Activated T-helper 17 cell treated with anti-CD3 and anti-CD28 coated beads, Interleukin-2, amount 50 U/mL, for 72 hours (primary cell): ENCODE measurements at regions not wholly inside any gene's neighbourhood (a gene's known extent, or its start where the extent isn't known, plus 50 kb on each side); places are given as distances from the start of the nearest gene placed in this dataset.

Experiments
- ATAC-seq: fragments of 150-1000 bp; cut with Tn5 transposase; replicated peaks from 2 replicates; pipeline ENCODE4 v1.10.0; 2021; ENCODE audit warnings: mild to moderate bottlenecking, moderate library complexity
- H3K27ac Mint-ChIP-seq: one replicate; pipeline ENCODE4 v1.8.0; 2022; ENCODE audit warnings: mixed read lengths
- H3K27me3 Mint-ChIP-seq: one replicate; pipeline ENCODE4 v1.8.0; 2022; ENCODE audit warnings: mixed read lengths
- H3K36me3 Mint-ChIP-seq: one replicate; pipeline ENCODE4 v1.8.0; 2022; ENCODE audit warnings: low read depth, mild to moderate bottlenecking, mixed read lengths
- H3K4me1 Mint-ChIP-seq: one replicate; pipeline ENCODE4 v1.8.0; 2022; ENCODE audit warnings: mixed read lengths
- H3K4me3 Mint-ChIP-seq: one replicate; pipeline ENCODE4 v1.8.0; 2022; ENCODE audit warnings: mild to moderate bottlenecking, mixed read lengths
- H3K9me3 Mint-ChIP-seq: one replicate; pipeline ENCODE4 v1.8.0; 2022; ENCODE audit warnings: mixed read lengths

DNA sequence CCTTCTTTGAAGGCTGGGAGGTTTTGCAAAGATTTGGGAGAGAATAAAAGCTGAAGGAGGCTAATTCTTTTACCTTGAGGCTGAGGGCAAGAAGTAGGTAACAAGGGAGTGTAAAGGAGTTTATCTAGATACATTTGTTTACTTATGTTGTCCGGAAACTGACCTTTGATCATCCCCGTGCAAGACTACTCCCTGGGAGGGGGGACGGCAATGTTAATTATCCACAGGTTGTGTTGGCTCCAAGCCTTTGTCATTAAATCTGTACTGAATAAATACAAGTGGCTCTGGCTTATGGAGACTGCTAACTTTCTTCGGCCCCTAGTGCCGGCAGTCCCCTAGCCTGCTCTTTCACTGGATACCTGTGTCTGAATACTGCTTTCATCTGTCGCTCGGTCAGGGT, 1250.6 kb upstream of the LRRTM3 start:
- no peak for ATAC-seq
- Mint-ChIP-seq H3K4me3 (no peak overlapping the region), H3K27ac (no peak overlapping the region), H3K27me3 (no peaks in the 10 kb centered on the region), H3K36me3 (no peaks in the 10 kb centered on the region), H3K4me1 (no peaks in the 10 kb centered on the region), H3K9me3 (no peaks in the 10 kb centered on the region)

DNA sequence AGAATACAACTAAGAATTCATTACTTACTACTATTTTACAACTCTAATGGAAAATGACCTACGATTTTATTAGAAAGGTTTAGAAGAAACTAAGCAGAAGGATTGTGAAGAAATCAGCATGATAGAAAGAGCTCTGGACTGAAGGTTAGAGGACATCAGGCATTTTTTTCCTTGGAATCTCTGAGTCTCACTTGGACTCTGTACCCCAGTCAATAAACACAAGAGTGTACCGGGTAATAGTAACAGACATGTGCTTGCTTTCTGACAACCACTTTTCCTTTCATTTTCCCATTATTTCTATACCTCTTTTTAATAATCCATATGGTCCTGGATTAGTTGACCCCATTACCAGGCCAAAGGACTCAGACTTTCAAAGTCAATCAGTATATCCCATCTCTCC, 1240.9 kb upstream of the LRRTM3 start:
- no peak overlapping the region for H3K4me3 Mint-ChIP-seq
- H3K4me1 Mint-ChIP-seq = no peaks in the 10 kb centered on the region
- H3K9me3 Mint-ChIP-seq = no peaks in the 10 kb centered on the region
- no peak for ATAC-seq
- H3K36me3 Mint-ChIP-seq = no peaks in the 10 kb centered on the region
- H3K27ac Mint-ChIP-seq = no peak overlapping the region
- H3K27me3 Mint-ChIP-seq = no peaks in the 10 kb centered on the region

DNA sequence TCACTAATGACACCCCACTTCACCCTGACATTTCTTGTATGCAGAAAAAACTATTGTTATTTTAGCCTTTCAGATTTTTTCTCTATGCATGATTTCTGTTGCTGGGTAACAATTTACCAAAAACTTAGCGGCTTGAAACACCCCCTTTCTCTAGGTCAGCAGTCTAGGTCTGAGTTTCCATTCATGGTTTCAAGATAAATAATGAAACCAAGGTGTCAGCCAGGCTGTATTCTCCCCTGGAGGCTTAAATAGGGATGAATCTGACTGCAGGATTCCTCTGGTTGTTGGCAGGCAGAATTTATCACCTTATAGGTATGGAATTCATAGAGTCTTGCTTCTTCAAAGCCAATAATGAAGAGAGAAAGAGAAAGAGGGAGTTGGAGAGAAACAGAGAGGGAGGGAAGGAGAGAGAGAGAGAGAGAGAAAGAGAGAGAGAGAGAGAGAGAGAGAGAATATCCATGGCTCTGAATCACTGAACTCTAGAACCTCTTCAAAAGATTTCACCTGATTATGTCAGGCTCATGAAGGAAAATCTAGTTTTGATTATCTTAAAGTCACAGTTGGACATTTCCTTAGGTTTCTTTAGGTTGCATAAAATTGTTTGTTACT, 1224.6 kb upstream of the LRRTM3 start:
- no peak overlapping the region for H3K4me3 Mint-ChIP-seq
- no peak for ATAC-seq
- no peak overlapping the region for H3K27ac Mint-ChIP-seq
- H3K9me3 Mint-ChIP-seq = peaks cover 4% of the 10 kb centered on the region
- no peaks in the 10 kb centered on the region for H3K4me1 Mint-ChIP-seq
- no peaks in the 10 kb centered on the region for H3K36me3 Mint-ChIP-seq
- H3K27me3 Mint-ChIP-seq = no peaks in the 10 kb centered on the region

DNA sequence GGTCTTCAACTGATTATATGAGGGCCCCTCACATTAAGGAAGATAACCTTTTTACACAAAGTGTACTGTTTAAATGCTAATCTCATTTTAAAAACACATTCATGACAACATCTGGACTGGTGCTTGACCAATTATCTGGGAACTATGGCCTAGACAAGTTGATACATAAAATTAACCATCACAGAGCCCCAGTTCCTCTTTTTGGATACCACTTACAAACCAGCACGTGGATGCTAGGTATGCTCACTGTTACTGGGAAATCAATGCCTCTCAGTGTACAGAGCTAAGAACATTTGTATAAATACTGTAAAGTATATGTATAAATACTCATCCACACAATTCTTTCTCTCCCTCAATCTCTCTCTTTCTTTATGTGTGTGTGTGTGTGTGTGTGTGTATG, 1217.8 kb upstream of the LRRTM3 start:
- no peak overlapping the region for H3K27ac Mint-ChIP-seq
- H3K36me3 Mint-ChIP-seq = no peaks in the 10 kb centered on the region
- no peaks in the 10 kb centered on the region for H3K27me3 Mint-ChIP-seq
- H3K4me3 Mint-ChIP-seq = no peak overlapping the region
- no peaks in the 10 kb centered on the region for H3K9me3 Mint-ChIP-seq
- H3K4me1 Mint-ChIP-seq = no peaks in the 10 kb centered on the region
- ATAC-seq = no peak

DNA sequence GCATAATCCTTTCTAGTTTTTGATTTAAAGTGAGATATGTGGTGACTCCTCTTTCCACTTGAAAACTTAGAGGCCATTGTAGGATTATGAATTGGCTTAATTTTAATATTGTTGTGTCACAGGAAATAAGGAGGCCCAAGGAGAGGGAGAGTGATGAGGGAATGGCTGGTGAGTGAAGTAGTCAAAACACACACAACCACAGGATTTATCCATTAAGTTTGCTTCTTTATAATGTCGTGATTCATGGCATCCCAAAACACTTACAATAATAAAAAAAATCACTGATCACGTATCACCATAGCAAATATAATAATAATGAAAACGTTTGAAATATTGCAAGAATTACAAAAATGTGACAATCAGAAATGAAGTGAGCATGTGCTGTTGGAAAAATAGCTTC, 1215.5 kb upstream of the LRRTM3 start:
- Mint-ChIP-seq H3K36me3 (no peaks in the 10 kb centered on the region), H3K27ac (no peak overlapping the region), H3K4me1 (no peaks in the 10 kb centered on the region), H3K9me3 (no peaks in the 10 kb centered on the region), H3K4me3 (no peak overlapping the region), H3K27me3 (no peaks in the 10 kb centered on the region)
- ATAC-seq = no peak

DNA sequence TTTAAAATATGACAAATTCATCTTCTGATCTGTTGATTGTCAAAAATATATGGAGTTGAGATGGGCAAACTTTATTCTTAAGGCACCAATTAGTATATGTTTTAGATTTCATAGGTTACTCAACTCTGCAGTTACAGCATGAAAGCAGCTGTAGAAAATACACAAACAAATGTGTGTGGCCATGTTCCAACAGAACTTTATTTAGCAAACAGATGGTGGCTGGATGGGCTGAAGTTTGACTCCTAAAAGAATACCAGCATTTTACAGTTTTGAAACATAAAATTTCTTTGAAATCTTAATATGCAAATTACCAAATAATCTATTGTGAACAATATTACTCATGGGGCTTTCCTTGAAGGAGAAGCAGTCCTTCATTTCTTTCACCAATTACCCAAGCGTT, 1206.0 kb upstream of the LRRTM3 start:
- no peaks in the 10 kb centered on the region for H3K9me3 Mint-ChIP-seq
- H3K4me1 Mint-ChIP-seq = no peaks in the 10 kb centered on the region
- H3K27me3 Mint-ChIP-seq = no peaks in the 10 kb centered on the region
- ATAC-seq = no peak
- H3K36me3 Mint-ChIP-seq = no peaks in the 10 kb centered on the region
- no peak overlapping the region for H3K27ac Mint-ChIP-seq
- no peak overlapping the region for H3K4me3 Mint-ChIP-seq

DNA sequence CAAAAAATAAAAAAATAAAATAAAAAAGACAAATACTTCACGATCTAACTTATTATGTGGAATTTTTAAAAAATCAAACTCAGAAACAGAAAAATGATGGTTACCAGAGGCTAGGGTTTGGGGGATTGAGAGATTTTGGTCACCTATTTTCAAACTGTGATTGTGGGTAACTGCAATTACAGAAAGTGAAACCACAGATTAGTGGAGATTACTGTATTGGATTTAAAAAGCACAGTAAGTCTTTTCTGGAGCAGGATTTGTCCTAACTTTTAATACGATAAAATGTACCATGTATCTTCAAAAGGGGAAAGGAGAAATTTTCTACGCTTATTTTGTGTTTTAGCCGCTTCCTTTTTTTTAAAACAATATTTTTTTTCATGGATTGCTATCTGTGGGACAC, 1204.9 kb upstream of the LRRTM3 start:
- H3K4me3 Mint-ChIP-seq = no peak overlapping the region
- no peaks in the 10 kb centered on the region for H3K36me3 Mint-ChIP-seq
- H3K27ac Mint-ChIP-seq = no peak overlapping the region
- H3K27me3 Mint-ChIP-seq = no peaks in the 10 kb centered on the region
- no peak for ATAC-seq
- no peaks in the 10 kb centered on the region for H3K4me1 Mint-ChIP-seq
- no peaks in the 10 kb centered on the region for H3K9me3 Mint-ChIP-seq

DNA sequence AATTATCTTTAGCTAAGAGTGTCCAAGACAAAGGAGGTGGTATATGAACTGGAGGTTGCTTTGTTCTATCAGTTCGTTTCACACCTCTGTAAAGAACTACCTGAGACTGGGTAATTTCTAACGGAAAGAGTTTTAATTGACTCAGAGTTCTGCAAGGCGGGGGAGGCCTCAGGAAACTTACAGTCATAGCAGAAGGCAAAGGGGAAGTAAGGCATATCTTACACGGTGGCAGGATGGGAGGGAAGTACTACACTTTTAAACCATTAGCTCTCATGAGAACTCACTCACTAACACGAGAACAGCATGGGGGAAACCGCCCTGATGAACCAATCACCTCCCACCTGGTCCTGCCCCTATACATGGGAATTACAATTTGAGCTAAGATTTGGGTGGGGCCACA, 1202.3 kb upstream of the LRRTM3 start:
- no peaks in the 10 kb centered on the region for H3K27me3 Mint-ChIP-seq
- no peak overlapping the region for H3K4me3 Mint-ChIP-seq
- H3K36me3 Mint-ChIP-seq = no peaks in the 10 kb centered on the region
- H3K4me1 Mint-ChIP-seq = no peaks in the 10 kb centered on the region
- H3K27ac Mint-ChIP-seq = no peak overlapping the region
- peaks cover 3% of the 10 kb centered on the region for H3K9me3 Mint-ChIP-seq
- ATAC-seq = peak; percentile 31

DNA sequence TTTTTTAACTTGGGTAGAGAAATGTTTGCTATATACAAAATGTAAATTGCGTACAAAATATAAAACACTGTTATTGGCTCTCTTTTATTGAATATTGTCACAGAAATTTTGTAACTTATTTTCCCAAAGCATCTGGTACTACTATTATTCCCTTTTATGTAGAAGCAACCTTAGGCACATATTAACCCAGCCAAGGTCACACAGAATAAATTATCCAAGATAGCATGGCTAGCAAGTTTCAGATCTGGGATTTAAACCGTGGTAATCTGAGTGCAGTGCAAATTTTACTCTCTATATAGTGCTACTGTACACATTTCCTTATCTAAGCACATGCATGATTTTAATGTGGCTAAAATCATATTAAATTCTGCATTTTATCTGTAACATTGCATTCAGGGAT, 1190.5 kb upstream of the LRRTM3 start:
- no peak for ATAC-seq
- H3K9me3 Mint-ChIP-seq = no peaks in the 10 kb centered on the region
- H3K4me3 Mint-ChIP-seq = no peak overlapping the region
- no peak overlapping the region for H3K27ac Mint-ChIP-seq
- H3K27me3 Mint-ChIP-seq = no peaks in the 10 kb centered on the region
- no peaks in the 10 kb centered on the region for H3K4me1 Mint-ChIP-seq
- no peaks in the 10 kb centered on the region for H3K36me3 Mint-ChIP-seq

DNA sequence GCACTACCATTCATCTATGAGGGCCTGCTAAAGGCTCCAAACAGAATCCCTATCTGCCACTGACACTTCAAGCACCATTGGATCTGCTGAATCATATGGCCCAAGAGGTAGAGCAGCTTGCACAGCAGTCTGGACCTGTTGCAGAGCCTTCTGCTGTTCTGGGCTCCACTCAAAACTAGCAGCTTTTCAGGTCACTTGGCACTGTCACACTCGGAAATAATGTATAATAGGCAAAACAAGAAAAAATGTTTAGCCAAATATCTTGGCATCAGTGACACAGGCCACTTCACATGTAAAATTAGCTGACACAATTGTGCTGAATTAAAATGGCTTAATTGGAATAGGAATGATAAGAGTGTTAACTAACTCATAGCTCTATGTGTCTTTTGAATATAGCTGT, 1182.9 kb upstream of the LRRTM3 start:
- Mint-ChIP-seq H3K36me3 (no peaks in the 10 kb centered on the region), H3K27me3 (no peaks in the 10 kb centered on the region), H3K4me1 (no peaks in the 10 kb centered on the region), H3K27ac (no peak overlapping the region), H3K9me3 (no peaks in the 10 kb centered on the region), H3K4me3 (no peak overlapping the region)
- ATAC-seq = no peak

DNA sequence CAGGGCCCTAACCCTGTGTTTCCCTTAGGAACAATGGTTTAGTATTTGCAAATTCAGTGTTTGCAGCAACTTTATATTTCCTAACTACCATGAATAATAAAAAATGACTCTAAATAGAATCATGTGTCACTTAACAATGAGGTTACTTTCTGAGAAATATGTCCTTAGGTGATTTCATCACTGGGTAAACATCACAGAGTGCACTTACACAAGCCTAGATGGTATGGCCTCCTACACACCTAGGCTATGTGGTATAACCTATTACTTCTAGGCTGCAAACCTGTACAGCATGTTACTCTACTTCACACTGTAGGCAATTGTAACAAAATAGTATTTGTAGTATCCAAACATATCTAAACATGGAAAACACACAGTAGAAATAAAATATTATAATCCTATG, 1174.6 kb upstream of the LRRTM3 start:
- H3K9me3 Mint-ChIP-seq = no peaks in the 10 kb centered on the region
- no peaks in the 10 kb centered on the region for H3K36me3 Mint-ChIP-seq
- no peak overlapping the region for H3K27ac Mint-ChIP-seq
- H3K27me3 Mint-ChIP-seq = no peaks in the 10 kb centered on the region
- no peaks in the 10 kb centered on the region for H3K4me1 Mint-ChIP-seq
- no peak overlapping the region for H3K4me3 Mint-ChIP-seq
- no peak for ATAC-seq

DNA sequence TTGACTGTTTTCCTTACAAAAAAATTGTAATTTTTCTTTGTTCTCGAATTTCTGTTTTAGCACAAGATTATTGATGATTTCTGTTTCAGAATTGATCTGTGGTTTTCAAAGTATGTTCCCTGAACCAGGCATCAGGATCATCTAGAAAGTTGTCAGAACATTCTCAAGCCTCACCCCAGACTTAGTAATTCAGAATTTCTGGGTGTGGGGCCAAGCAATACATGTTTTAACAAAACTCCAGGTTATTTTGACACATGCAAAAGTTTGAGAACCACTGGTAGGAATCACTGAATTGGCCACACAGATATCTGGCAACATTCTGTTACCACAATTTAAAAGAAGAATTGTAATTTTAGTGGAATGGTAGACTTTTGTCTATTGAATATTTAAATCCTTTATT, 1173.9 kb upstream of the LRRTM3 start:
- H3K4me3 Mint-ChIP-seq = no peak overlapping the region
- no peaks in the 10 kb centered on the region for H3K36me3 Mint-ChIP-seq
- no peak for ATAC-seq
- H3K27ac Mint-ChIP-seq = no peak overlapping the region
- no peaks in the 10 kb centered on the region for H3K9me3 Mint-ChIP-seq
- no peaks in the 10 kb centered on the region for H3K4me1 Mint-ChIP-seq
- H3K27me3 Mint-ChIP-seq = no peaks in the 10 kb centered on the region

DNA sequence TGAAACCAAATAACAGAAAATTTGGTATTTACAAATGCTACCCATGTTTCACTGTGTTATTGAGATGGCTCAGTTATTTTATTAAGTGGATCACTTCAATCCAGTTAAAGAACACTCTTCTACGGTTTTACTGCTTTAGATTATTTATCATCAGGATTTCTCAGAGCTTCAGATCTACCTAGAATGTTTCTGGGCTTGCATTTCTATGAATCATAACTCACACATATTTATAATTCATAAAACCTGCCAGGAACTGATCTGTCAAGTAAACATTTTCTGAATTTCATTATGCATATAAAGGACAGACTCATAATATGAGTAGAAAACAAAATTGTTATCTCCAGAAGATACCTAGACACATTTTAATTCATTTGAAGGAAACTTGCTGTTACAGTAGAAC, 1172.3 kb upstream of the LRRTM3 start:
- ATAC-seq = no peak
- no peaks in the 10 kb centered on the region for H3K36me3 Mint-ChIP-seq
- H3K4me1 Mint-ChIP-seq = no peaks in the 10 kb centered on the region
- no peak overlapping the region for H3K4me3 Mint-ChIP-seq
- no peaks in the 10 kb centered on the region for H3K27me3 Mint-ChIP-seq
- H3K9me3 Mint-ChIP-seq = no peaks in the 10 kb centered on the region
- no peak overlapping the region for H3K27ac Mint-ChIP-seq

DNA sequence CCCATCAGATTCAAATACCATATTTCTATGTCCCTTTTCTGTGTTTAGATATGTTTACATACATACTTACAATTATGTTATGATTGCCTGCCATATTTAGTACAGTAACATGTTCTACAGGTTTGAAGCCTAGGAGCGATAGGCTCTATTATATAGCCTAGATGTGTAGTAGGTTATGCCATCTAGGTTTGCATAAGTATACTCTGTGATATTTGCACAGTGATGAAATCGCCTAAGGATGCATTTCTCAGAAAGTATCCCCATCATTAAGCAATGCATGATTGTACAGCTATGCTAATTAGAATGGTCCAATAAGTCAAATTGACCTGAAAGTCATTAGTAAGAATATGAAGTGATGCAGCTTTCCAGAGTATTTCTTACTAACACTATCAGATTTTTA, 1171.7 kb upstream of the LRRTM3 start:
- Mint-ChIP-seq H3K27ac (no peak overlapping the region), H3K4me3 (no peak overlapping the region), H3K4me1 (no peaks in the 10 kb centered on the region), H3K36me3 (no peaks in the 10 kb centered on the region), H3K9me3 (no peaks in the 10 kb centered on the region), H3K27me3 (no peaks in the 10 kb centered on the region)
- no peak for ATAC-seq

DNA sequence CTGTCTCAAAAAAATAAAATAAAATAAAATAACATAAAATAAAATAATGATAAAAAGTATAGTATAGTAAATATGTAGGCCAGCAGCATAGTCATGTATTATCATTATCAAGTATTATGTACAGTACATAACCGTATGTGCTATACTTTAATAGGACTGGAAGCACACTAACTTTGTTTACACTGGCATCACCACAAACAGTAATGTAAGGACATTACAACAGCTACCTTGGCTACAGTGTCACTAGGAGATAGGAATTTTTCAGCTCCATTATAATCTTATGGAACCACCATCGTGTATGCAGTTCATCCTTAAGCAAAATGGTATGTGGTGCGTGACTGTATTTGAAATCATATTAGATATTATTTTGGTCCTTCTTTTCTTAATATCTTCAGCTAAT, 1163.5 kb upstream of the LRRTM3 start:
- no peaks in the 10 kb centered on the region for H3K9me3 Mint-ChIP-seq
- no peak overlapping the region for H3K4me3 Mint-ChIP-seq
- H3K27me3 Mint-ChIP-seq = no peaks in the 10 kb centered on the region
- no peak for ATAC-seq
- no peaks in the 10 kb centered on the region for H3K4me1 Mint-ChIP-seq
- no peak overlapping the region for H3K27ac Mint-ChIP-seq
- H3K36me3 Mint-ChIP-seq = no peaks in the 10 kb centered on the region

DNA sequence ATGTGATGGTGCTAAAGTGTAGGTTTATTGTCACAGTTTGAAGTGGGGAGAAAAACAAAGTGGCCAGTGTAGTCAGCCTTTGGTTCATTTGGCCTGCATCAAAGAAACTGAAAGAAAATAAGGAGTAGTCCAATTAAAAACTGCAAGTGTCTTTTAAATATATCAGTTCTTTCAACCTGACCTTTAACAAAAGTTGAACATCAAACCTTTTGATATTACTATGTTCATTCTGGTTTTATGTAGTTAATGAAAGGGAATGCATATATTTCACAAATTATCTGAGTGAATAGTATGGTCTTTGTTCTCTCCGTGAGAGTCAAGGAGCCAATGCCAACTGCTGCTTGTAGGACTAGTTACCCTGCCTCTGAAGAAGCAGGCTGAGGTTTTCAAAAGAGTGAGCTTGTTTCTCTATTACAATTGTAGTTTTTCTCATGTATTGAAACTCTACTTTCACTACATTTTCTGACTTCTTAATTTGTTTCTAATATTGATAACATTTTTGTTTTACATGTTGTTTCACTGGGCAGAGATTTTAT, 1160.8 kb upstream of the LRRTM3 start:
- no peaks in the 10 kb centered on the region for H3K36me3 Mint-ChIP-seq
- H3K9me3 Mint-ChIP-seq = peaks cover 3% of the 10 kb centered on the region
- no peak overlapping the region for H3K27ac Mint-ChIP-seq
- no peak overlapping the region for H3K4me3 Mint-ChIP-seq
- no peak for ATAC-seq
- H3K4me1 Mint-ChIP-seq = no peaks in the 10 kb centered on the region
- H3K27me3 Mint-ChIP-seq = no peaks in the 10 kb centered on the region
